ENCODE measurements at regions not wholly inside any gene's neighbourhood (a gene's known extent, or its start where the extent isn't known, plus 50 kb on each side); places are given as distances from the start of the nearest gene placed in this dataset.

GRCh38 chr2:47235132-47235531, 58.8 kb upstream of the CALM2 start:
- no peak for DNase-seq

GRCh38 chr2:47234456-47234855, 58.1 kb upstream of the CALM2 start:
- DNase-seq, result no peak

- no peak for DNase-seq
Measured at GRCh38 chr2:47232738-47233415, 56.6 kb upstream of the CALM2 start.

- DNase-seq, result no peak
Measured at GRCh38 chr2:47230418-47230817, 54.1 kb upstream of the CALM2 start.

GRCh38 chr2:47227532-47228279, 51.4 kb upstream of the CALM2 start:
- no peak for DNase-seq

- DNase-seq, result no peak
Measured at GRCh38 chr2:47226923-47227220, 50.6 kb upstream of the CALM2 start.

- DNase-seq, result no peak
Measured at GRCh38 chr2:47226132-47226922, 50.0 kb upstream of the CALM2 start.
